HK-2 (cell line): ENCODE measurements at regions not wholly inside any gene's neighbourhood (a gene's known extent, or its start where the extent isn't known, plus 50 kb on each side); places are given as distances from the start of the nearest gene placed in this dataset.

Experiments
- DNase-seq: peaks from one replicate; pipeline ENCODE4 v3.0.0-alpha.2; 2018; ENCODE audit not compliant: unreplicated experiment

DNA sequence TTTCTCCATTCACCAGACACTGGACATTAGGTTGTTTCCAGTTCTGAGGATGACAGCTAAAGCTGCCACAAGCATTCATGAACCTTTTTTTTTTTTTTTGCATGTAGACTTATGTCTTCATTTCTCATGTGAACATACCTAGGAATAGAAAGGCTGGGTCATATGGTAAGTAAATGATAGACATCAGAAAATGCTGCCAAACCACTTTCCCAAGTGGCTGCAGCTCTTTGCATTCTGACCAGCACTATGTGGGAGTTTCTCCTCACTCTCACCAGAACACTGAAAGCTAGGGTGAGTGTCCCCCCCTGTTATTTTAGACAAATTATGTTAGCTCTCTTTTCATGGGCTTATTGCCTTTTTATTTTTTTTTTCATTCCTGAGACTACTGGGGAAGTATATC is 197.5 kb downstream of the OTOR start:
- no peak for DNase-seq

- DNase-seq: no peak
Observed at GRCh38 chr20:16946097-16946496, 197.9 kb downstream of the OTOR start.

DNA sequence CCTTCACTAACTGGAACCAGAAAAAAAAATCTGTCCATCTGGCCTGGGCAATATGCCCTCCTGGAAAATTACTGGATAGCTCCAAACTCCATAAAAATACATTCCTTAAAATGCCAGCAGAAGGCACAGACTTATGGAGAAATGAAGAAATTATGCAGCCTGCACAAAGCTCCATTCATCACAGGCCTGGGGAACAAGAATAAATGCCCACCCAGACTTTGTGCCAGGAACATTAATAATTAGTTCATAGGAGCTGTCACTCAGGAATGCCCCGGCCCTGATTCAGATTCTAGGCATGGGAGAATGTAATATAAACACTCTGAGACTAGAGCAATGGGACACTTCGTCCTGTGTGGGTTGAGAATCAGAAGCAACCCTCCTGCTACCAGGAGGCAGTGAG is 199.3 kb downstream of the OTOR start:
- no peak for DNase-seq

DNA sequence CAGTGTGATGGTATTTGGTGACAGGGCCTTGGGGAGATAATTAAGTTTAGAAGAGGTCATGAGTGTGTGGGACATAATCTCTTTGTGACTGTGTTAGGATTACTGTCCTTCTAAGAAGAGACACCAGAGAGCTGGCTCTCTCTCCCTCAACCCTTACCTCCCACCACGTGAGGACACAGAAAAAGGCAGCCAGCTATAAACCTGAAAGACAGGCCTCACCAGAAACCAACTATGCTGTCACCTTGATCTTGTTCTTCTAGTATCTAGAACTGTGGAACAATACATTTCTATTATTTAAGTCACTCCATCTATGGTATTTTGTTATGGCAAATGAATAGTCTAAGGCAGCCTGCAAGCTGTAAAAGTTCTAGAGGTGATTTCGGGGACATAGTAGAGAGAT is 203.7 kb downstream of the OTOR start:
- no peak for DNase-seq

- no peak for DNase-seq
Observed at GRCh38 chr20:16952965-16953364, 204.8 kb downstream of the OTOR start.

DNA sequence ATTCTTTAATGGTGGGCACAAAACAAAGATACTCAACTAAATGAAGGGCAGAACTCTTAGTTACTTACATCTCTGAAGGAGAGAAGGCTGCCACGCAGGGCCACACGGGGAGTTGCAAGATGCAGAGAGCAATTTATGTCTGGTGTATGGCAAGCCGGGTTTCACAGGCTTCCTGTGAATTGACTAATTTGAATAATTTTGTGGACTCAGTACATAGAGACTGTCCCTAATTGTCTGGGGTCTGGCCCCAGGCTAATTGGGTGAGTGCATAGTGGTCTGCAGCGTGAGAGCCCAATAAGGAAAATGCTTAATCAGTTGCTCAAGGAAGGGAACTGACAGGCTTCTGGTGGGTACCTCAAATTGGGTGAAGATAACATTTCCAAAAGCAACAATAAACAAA is 205.7 kb downstream of the OTOR start:
- no peak for DNase-seq

GRCh38 chr20:16955462-16955861 is 207.3 kb downstream of the OTOR start:
- no peak for DNase-seq

DNA sequence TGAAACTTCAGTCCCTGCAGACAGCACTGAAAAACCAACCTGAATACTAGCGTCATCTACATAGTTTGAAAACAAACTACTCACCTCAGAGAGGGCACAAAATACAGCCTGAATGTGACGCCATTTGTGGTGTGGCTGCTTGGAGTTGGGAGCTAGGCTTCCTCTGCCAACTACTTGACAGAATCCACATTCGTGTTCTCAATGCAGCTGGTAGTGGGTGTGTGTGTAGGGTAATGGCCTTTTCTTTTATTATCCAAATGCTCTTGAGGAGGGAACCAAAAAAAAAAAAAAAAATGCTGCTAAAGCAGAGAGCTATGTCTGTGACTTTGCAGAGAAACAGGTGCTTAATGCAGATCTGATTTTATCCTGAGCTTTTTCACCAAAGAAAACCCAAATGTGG is 207.8 kb downstream of the OTOR start:
- no peak for DNase-seq

DNA sequence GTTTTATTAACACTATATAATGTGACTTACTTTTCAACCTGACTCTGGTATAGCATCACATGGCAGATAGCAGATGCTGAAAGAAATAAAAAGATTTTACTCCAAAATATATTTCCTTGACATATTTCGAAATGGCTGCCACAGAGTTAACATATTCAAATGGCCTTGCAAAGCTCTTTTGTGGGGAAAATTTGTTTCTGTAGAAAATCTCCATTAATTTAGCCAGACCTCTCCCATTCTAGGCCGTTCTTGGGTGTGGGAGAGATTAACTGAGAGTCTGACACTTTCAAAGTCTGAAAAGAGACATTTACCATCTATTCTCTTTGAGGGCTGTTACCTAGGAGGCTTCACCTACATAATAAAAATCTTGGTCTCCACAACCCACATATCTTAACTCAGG is 217.2 kb downstream of the OTOR start:
- DNase-seq: no peak

- no peak for DNase-seq
Observed at GRCh38 chr20:16966276-16966880, 218.2 kb downstream of the OTOR start.

- no peak for DNase-seq
Observed at GRCh38 chr20:16968099-16968498, 219.9 kb downstream of the OTOR start.

GRCh38 chr20:16970776-16971175 is 222.6 kb downstream of the OTOR start:
- no peak for DNase-seq

DNA sequence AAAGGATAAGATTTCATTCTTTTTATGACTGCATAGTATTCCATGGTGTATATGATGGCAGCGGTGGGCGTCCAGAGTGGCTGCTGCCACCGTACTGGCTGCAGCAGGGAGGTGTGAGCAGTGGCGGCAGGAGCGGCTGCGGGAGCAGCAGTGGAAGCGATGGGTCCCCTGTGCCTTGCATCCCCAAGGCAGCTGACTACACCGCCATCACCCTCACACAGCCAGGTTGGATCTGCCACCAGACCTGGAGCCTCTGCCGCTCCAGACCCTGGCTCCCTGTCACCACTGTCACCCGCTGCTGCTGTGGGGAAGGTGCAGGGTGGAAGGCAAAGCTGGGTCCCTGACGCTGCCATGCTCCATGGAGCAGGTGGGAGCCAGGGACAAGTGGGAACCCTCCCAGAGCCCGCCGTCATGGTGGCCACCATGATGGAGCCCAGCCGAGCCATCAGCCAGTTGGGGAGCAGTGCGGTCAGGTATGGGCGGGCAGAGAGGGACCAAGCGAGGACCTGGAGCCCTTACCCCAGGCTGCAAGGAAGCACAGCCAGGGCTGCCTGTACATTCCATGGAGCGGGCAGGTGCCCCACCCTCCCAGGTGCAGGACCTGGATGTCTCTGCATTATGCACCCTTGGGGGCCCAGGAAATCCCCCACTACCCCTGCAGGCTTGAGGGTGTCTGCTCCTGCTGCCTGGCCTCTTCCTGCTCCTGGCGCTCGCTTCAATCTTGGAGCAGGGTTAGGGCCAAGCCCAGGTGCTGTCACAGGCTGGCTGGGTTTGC is 226.1 kb downstream of the OTOR start:
- no peak for DNase-seq

DNA sequence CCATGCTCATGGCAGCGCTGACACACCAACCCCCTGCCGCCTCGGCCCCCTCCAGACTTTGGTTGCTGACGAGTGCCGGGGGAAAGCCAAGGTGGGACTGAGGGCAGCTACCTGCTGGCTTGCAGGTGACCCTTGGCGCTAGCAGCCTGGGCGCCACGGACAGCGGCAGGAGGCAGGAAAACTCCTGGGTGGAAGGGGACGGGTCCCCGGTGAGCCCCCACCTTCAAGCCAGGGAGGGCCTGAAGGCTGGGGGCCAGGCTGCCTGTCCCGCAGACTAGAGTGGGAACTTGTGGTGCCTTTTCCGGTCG is 226.7 kb downstream of the OTOR start:
- DNase-seq: no peak

DNA sequence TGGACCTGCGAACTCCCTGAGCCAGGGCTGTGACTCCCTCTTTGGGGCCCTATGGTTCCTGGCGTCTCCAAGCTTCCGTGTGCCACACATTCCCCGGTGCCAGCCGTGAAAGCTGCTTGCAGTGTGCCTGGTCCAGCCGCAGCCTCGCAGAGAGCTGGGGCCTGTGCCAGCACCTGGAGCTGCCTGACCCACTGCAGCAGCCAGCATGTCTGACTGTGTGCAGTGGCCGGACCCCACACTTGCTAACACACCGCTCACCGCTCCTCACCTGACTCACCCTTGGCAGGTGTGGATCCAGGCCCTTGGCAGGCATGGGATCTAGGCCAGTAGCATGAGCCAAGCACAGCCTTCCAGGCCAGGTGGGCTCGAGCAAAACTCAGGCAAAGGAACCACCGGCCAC is 227.5 kb downstream of the OTOR start:
- no peak for DNase-seq

DNA sequence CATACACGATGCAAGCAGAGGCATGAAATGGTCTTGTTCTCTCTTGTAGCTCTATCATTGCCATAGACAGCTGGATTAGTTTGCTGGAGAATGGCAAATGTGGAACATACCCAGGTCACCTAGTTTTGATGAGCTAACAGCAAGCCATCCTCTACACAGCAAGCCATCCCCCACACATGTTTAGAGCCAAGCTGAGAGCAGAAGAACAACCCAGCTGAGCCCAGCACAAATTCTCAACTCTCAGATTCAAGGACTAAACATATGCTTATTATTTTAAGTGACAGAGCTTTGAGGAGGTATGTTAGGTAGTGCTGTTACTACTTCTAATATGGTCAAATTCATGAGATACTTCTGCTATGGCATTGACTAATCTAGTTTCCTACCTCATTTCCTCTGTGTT is 230.3 kb downstream of the OTOR start:
- DNase-seq: no peak

DNA sequence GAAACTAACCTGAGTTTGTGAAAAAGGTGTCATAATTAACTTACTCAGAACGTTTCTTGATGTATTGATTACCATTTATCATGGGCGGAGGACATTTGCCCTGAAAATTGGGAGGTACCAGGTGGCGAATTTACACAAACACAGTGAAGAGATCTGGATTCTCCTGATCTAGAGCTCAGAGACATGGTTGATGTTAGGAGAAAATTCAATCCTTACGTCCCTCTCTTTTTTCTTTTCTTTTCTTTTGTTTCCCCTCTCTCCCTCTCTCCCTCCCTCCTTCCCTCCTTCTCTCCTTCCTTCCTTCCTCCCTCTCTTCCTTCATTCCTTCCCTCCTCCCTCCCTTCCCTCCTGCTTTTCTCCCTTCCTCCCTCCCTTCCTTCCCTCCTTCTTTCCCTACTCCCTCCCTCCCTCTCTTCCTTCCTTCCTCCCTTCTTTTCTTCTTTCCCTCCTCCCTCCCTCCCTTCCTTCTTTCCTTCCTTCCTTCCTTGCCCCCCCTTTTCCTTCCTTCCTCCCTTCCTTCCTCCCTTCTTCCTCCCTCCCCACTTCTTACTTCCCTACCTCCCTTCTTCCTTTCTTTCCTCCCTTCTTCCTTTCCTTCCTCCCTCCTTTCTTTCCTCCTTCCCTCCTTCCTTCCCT is 234.1 kb downstream of the OTOR start:
- DNase-seq: no peak

DNA sequence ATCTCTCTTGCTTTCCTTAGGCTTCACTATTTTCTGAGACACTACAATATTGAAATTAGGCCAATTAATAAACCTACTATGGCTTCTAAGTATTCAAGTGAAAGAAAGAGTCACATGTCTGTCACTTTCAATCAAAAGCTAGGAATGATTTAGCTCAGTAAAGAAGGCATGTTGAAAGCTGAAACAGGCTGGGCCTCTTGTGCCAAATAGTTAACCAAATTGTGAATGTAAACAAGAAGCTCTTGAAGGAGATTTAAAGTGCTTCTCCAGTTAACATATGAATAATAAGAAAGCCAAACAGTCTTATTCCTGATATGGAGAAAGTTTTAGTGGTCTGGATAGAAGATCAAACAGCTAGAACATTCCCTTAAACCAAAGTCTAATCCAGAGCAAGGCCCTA is 236.3 kb downstream of the OTOR start:
- no peak for DNase-seq

- DNase-seq: no peak
Observed at GRCh38 chr20:17003170-17003870, 223.5 kb upstream of the PCSK2 start.

DNA sequence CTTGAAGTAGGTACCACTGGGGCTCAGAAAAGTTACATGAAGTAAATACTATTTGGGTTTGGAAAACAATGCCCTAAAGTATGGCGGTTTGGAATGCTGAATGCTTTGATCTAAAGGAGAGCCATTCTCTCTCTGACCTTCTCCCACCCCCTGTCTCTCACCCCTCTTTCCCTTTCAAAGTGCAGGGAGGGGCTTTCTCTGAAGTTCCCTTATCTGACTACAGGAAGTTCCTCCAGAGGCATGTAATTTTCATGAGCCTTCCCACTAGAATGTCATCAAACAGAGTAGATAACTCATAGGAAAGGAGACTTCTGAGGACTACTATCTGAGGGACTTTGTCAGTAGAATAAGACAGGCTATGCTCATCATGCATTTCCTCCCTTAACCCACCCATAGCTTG is 216.7 kb upstream of the PCSK2 start:
- DNase-seq: no peak

GRCh38 chr20:17012546-17013226 is 214.2 kb upstream of the PCSK2 start:
- DNase-seq: no peak

- DNase-seq: no peak
Observed at GRCh38 chr20:17014217-17014616, 212.6 kb upstream of the PCSK2 start.
